Urinary bladder (tissue), 3 donors: ENCODE measurements at regions not wholly inside any gene's neighbourhood (a gene's known extent, or its start where the extent isn't known, plus 50 kb on each side); places are given as distances from the start of the nearest gene placed in this dataset.
A peak's percentile ranks its signal among the peaks of the same experiment; 100 is the strongest.

Source experiments
- DNase-seq: peaks from one replicate; pipeline ENCODE4 v3.0.0-alpha.2; 2015; ENCODE audit errors: extremely low spot score
- H3K27ac ChIP-seq: one replicate; pipeline ENCODE4 v1.5.1; 2013; ENCODE audit warnings: low read depth, mild to moderate bottlenecking, moderate library complexity
- H3K36me3 ChIP-seq: one replicate; pipeline ENCODE4 v1.6.1; 2013; ENCODE audit warnings: mild to moderate bottlenecking, moderate library complexity; ENCODE audit not compliant: insufficient read depth
- H3K4me1 ChIP-seq: one replicate; pipeline ENCODE4 v1.6.1; 2013; ENCODE audit warnings: mild to moderate bottlenecking, moderate library complexity; ENCODE audit not compliant: insufficient read depth
- H3K4me3 ChIP-seq: one replicate; pipeline ENCODE4 v1.5.1; 2013; ENCODE audit warnings: low read depth, low read length
- WGBS: extraction: QIAGEN DNeasy Blood & Tissue Kit; methylation state at CpG from one replicate; pipeline ENCODE4 v1.1.7; 2013; 5-methylcytosine and 5-hydroxymethylcytosine counted together
- donor health status: healthy with polysubstance abuse.
- donor health status: healthy.

DNA sequence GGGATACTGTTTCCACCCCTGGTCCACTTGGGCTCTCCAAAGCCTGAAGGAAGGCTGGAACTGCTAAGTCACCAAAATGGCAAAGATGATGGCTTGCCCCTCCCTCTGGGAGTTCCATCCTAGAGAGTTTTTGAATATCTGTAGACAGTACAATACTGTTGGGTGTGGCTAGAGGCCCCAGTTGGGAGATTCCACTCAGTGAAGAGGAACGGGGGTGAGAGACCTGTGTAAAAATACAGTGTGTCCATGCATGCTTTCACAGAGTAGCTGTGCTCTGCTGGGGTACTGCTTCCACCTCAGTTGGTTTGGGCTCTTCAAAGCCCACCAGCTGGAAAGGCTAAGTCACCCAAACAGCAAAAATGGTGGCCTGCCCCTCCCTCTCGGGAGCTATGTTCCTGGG, 109.8 kb upstream of the APOOL start:
- 97% methylated on average over 2 of the region's 2 CpGs for WGBS
- no peak for DNase-seq
- Histone ChIP-seq H3K27ac (no peak overlapping the region), H3K4me3 (no peak overlapping the region), H3K36me3 (no peaks in the 10 kb centered on the region), H3K4me1 (no peaks in the 10 kb centered on the region)

DNA sequence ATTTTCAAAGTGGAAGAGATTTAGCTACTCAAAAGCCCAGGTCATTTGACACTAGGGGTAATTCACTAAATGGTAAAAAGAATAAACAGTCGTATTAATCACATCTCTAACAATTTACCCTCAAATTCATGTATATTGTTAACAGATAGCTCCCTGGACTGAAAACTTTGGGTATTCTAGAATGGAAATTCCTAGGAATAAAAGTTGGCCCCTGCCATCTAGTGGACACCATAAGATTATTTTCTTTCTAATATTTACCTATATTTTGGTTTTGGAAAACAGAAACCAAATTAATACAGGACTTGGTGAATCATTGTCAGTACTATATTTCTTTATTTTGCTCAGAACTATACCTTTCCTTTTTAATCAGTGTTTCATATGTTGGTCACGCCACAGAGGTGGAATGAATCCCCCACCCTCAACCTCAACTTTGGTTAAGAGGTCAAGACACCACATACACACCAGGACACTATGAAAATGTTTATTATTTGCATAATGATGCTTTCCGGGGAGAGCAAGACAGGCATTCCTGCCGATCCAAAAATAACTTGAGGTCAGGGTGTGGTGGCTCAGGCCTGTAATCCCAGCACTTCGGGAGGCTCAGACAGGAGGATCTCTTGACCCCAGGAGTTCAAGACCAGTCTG, 96.2 kb upstream of the APOOL start:
- WGBS = 33% methylated on average over 5 of the region's 5 CpGs
- peak; percentile 5 for DNase-seq
- Histone ChIP-seq H3K4me1 (no peaks in the 10 kb centered on the region), H3K36me3 (no peaks in the 10 kb centered on the region), H3K27ac (no peak overlapping the region), H3K4me3 (no peak overlapping the region)

DNA sequence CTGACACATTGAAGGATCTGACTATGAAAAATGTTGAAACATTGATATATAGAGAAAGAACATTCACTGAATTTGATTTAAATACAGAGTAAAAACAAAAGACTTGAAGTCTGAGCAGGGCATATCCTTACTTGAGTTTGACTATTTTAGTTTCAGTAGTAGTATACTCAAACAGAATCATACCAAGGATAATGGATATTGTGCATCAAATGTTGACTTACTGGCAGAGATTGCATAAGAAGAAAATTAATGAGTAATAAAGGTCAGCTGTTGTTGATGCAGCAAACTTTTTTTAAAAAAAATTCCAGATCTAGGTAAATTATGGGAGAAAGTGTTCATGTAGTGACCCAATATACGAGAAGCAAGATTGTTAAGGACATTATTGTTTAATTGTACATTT, 94.5 kb upstream of the APOOL start:
- no peaks in the 10 kb centered on the region for H3K4me1 ChIP-seq
- H3K36me3 ChIP-seq = no peaks in the 10 kb centered on the region
- no peak overlapping the region for H3K27ac ChIP-seq
- DNase-seq = no peak
- WGBS = 90% methylated on average over 1 of the region's 1 CpG
- no peak overlapping the region for H3K4me3 ChIP-seq

DNA sequence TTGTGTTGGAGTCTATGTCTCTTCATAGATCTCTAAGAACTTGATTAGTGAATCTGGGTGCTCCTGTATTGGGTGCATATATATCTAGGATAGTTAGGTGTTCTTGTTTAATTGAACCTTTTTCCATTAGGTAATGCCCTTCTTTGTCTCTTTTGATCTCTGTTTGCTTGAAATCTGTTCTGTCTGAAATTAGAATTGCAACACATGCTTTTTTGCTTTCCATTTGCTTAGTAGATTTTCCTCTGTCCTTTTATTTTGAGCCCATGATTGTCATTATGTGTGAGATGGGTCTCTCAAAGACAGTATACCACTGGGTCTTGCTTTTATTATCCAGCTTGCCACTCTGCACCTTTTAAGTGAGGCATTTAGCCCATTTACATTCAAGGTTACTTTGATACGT, 79.1 kb upstream of the APOOL start:
- no peaks in the 10 kb centered on the region for H3K36me3 ChIP-seq
- no peak overlapping the region for H3K4me3 ChIP-seq
- 71% methylated on average over 1 of the region's 1 CpG for WGBS
- no peak for DNase-seq
- no peak overlapping the region for H3K27ac ChIP-seq
- H3K4me1 ChIP-seq = no peaks in the 10 kb centered on the region

DNA sequence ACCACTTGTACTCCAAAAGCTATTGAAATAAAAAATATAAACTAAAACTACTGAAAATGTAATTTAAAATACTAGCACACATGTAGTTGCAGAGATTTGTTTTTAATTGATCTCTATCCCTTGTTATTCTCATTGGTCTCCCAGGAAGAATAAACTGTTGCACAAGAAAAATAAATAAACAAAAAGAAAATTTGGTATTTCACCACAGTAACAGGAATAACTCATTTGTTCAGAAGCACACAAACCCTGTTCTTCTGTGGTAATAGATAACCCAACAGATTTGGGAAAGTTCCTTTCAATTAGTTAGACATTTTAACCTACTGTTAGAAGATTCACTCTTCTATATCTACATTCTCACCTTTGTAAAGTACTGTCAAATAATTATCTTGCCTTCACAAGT, 70.9 kb upstream of the APOOL start:
- H3K4me1 ChIP-seq = no peaks in the 10 kb centered on the region
- no peaks in the 10 kb centered on the region for H3K36me3 ChIP-seq
- no peak overlapping the region for H3K4me3 ChIP-seq
- H3K27ac ChIP-seq = no peak overlapping the region
- DNase-seq = no peak

DNA sequence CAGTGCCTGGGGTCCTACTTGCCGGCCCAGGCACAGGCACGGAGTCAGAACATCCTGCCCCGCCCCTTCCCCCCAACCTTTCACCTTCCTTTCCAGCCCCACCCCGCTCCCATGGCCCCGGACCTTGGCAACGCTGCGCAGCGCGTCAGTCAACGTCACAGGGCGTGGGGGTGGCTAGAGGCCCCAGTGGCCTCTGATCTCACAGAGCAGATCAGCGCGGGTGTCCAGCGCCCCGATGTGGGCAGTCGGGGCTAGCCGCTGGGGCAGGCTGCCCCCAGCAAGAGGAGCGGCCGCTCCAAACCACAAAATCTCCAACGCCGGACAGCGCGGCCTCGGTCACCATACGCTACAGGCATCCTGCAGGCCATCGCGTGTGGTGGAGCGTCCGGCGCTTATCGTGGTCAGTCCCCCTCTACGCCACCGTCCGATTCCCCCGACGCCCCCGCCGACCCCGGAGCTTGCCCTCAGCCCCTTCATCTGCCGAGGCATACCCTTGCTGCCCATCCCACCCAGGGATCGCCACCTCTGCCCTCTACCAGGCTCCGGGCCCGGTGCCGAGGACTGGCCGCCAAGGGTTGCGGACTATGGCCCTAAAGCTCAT, 69.6 kb upstream of the APOOL start:
- WGBS = 92% methylated on average over 46 of the region's 46 CpGs

More for the DNA sequence above, 69.6 kb upstream of the APOOL start:
- DNase-seq = no peak
- no peaks in the 10 kb centered on the region for H3K4me1 ChIP-seq
- H3K27ac ChIP-seq = no peak overlapping the region
- no peak overlapping the region for H3K4me3 ChIP-seq
- H3K36me3 ChIP-seq = no peaks in the 10 kb centered on the region
